ENCODE measurements at regions not wholly inside any gene's neighbourhood (a gene's known extent, or its start where the extent isn't known, plus 50 kb on each side); places are given as distances from the start of the nearest gene placed in this dataset.

DNA sequence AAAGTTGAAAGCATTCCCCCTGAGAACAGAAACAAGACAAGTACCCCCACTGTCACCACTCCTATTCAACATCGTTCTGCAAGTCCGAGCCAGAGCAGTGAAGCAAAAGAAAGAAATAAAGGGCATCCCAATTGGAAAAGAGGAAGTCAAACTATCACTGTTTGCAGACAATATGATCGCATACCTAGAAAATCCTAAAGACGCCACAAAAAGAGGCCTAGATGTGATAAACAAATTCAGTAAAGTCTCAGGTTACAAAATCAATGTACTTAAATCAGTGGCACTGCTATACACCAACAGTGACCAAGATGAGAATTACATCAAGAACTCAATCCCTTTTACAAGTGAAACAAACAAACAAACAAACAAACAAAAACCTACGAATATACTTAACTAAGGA is 87.7 kb upstream of the COCH start:
- ATAC-seq (no peak), DNase-seq (ENCODE audit: low spot score) (no peak)

DNA sequence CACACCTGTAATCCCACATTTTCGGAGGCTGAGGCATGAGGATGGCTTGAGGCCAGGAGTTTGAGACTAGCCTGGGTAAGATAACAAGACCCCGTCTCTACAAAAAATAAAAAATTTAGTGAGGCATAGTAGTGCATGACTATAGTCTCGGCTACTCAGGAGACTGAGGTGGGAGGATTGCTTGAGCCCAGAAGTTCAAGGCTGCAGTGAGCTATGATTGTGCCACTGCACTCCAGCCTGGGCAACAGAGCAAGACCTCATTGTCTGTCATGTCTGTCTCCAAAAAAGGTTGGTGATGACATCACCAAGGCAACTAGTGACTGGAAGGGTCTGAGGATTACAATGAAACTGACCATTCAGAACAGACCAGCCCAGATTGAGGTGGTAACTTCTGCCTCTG is 83.5 kb upstream of the COCH start:
- DNase-seq (ENCODE audit: low spot score) (no peak), ATAC-seq (no peak)

DNA sequence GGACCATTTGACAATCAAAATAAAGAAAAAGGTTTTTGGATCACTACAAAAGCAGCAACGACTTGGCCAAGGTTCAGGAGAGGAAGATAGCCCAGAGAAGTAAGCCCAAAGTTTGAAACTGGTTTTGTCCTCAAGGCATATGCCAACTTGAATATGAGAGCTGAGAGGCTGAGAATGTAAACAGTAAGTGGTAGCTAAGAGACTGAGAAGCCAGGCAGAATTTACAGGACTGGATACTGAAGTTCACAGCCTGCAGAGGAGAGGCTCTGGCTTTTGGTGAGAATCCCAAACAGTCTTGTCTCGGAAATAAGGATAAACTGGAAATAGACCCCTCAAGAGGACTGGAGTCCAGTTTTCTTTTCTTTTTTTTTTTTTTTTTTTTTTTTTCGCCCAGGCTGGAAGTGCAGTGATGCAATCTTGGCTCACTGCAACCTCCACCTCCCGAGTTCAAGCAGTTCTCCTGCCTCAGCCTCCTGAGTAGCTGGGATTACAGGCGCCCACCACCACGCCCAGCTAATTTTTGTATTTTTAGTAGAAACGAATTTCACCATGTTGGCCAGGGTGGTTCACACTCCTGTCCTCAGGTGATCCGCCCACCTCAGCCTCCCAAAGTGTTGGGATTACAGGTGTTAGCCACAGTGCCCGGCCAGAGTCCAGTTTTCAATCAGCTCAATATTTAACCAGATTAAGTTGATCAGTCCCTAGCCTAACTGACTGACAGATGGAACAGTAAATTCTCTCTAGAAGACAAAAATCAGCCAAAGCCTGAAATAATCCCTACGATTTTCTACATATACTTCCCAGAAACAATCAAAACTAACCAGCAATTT is 82.6 kb upstream of the COCH start:
- DNase-seq (ENCODE audit: low spot score) = peak; percentile 67
- ATAC-seq = peak; percentile 96

DNA sequence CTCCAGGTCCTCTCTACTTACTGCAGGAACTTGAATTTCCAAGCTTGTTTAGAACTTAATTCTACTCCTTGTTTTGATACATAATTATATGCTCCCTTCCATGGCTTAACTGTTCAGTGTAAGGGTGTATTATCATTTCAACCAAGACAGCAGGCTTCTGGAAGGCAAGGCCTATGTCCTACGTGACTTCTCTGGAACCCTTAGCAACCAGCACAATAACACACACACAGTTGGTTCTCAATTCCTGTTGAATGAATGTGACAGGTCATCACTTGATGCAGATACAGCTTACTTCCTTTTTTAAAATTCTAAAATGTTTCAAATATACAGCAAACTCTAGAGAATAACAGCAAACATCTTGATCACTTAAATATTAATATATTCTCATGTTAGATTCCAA is 77.7 kb upstream of the COCH start:
- no peak for ATAC-seq
- no peak for DNase-seq (ENCODE audit: low spot score)

DNA sequence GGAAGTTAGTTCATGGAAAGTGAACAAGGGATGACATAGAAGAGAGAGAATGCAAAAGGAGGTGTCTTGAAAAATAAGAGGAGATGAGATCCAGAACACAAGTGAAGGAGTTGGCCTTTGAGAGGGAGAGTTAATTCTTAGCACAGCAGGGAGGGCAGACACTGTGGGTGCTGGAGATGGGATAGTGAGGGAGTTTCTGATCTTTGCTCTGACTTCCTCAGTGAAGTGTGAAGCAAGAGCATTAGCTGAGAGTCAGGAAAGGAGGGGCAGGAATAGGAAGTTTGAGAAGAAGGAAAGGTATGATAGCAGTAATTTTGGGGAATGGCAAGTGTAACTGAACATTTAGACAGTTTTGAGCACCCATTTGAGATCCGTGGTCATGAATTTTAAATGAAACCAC is 75.8 kb upstream of the COCH start:
- no peak for DNase-seq (ENCODE audit: low spot score)
- ATAC-seq = no peak

DNA sequence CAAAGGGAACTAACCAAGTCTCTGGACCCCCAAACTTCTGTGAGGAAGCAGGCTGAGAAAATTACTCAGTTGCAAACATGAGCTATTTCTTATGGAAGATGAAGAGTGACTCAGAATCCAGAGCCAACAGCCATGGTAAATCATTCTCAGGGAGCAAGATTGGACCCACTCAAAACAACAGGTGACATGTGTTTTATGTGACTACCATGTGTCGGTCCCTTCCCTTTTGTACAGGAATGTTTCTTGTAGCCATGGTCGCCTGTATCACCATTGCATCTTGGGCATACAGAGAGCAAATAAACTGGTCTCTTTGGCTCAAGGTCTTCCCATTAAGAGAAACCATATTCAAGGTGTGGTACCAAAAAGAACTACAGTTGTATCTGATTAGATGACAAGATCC is 75.4 kb upstream of the COCH start:
- no peak for ATAC-seq
- no peak for DNase-seq (ENCODE audit: low spot score)

DNA sequence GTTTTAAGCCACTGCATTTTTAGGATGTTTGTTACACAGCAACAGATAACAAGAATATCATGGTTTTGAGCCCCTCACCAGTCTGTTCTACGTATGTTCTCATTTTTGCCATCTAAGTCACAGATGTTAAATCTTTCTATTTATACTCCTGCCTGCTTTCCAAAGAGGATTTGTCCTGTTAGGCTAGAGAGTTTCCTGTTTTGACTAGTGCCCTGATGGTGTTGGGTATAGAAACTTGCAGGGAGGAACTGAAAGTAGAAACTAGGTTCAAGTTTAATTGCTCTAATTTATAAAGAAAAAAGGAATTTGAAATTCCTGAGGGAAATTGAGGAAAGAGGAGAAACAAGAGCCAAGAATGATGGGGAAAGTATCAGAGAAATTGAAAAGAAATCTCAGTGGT is 74.4 kb upstream of the COCH start:
- no peak for ATAC-seq
- DNase-seq (ENCODE audit: low spot score) = no peak

DNA sequence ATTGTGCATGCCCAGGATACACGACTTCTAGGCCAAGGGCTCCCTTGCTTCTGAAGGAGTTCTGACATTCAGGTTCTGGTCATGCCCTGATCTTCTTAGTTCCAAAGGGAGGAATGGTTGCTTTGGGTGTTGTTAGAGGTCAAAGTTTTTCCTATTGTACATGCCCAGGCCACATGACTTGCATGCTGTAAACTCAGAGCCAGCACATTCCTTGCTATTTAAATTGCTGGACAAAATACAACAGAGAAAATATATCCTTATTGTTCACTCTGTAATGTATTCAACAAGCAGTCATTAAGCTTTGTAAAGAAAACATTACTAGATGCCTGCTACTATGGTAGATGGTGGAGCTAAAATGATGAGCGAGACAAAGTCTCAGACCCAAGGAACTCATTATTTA is 71.2 kb upstream of the COCH start:
- peak; percentile 42 for ATAC-seq

DNA sequence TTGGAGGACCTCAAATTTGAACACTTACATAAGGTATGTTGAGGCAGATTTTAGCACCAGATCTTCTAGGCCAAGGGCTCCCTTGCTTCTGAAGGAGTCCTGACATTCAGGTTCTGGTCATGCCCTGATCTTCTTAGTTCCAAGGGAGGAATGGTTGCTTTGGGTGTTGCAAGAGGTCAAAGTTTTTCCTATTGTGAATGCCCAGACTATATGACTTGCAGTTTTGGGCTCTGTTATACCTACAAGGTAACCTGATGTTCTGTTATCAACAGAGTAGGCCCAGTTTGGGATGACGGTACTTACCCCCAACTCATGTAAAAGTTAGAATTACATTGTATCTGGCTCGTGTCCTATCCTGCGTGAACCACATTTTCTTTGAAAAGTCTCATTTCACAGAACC is 69.1 kb upstream of the COCH start:
- DNase-seq (ENCODE audit: low spot score) (no peak), ATAC-seq (peak; percentile 74)

More for the DNA sequence above, 71.2 kb upstream of the COCH start:
- no peak for DNase-seq (ENCODE audit: low spot score)

DNA sequence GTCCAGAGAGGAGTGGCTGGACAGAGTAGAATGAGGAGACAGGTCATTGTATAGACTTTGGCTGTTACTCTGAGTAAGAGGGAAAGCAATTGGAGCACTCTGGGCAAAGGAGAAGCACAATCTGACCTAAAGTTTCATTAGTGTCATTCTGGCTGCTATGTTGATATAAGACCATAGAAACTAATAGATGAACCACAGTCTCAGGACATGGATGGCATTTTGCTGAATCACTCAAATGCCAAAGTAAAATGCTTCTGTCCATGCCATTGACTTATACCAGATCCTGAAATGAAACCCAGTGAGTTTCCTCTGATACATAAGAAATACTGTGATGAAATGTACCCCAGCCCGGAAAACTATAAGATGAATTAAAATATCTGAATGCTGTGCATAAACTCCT is 65.8 kb upstream of the COCH start:
- ATAC-seq (no peak), DNase-seq (ENCODE audit: low spot score) (no peak)

DNA sequence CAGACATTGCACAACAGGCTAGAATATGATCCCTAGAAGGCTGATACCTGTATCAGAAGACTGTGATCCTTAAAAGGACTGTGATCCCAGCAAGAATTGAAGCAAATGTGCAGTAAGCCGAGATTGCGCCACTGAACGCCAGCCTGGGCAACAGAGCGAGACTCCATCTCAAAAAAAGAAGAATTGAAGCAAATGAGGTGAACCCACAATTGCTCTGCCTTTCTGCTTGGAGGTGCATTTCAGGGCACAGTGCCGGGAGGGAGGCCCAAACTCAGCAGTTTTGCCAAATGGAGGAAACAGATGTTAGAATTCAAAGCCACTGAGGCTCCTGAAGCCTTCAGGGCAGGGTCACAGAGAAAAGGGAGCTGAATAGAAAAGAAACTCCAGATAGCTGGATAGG is 61.1 kb upstream of the COCH start:
- DNase-seq (ENCODE audit: low spot score) = no peak
- no peak for ATAC-seq

DNA sequence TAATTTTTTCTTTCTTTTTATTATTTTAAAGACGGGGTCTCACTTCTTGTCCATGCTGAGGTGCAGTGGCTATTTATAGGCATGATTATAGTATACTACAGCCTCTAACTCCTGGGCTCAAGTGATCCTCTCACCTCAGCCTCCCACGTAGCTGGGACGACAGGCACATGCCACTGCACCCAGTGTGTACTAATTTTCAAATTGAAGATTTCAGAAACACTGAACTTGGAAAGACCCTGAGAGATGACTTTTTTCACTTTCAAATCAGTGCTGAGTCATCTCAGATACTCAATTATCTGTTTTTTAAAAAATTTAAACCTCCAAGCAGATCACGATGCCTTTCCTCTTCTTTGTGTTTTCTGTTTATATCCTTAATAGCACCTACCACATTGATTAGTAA is 53.7 kb upstream of the COCH start:
- DNase-seq (ENCODE audit: low spot score) (no peak), ATAC-seq (no peak)

DNA sequence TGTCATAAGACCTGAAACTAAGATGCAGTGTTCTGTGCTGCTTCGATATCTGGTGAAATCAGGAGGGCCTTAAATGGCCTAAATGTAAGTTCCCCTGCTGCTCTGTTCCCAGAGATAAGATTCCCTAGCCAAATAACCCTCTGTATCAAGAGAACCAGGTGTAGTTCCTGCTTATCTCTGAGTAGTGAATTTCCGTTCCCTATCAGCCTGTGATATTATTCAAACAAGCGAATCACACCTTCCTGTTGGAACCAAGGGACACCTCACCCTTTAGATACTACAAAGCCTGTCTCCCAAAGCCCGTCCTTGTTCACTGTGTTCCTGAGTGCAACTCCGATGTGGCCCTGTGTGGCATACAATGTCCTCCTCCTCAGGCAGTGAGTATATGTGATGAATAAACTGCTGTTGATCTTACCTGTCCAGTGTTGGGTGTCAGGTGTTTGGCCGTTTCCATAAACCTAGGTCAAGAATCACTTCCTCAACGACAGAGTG is 52.2 kb upstream of the COCH start:
- DNase-seq (ENCODE audit: low spot score) = no peak
- ATAC-seq = no peak

Data from left lobe of liver (tissue), 2 donors.